GM10248 (cell line): ENCODE measurements at regions not wholly inside any gene's neighbourhood (a gene's known extent, or its start where the extent isn't known, plus 50 kb on each side); places are given as distances from the start of the nearest gene placed in this dataset.

Experiments used
- CTCF ChIA-PET: fragments of 300-600 bp; sonication (Branson Sonifier 250); formaldehyde crosslinking; extraction: SDS; loops from one replicate; lab custom pipeline; 2021; ENCODE audit warnings: antibody characterized with exemption; lab: Yijun Ruan, JAX
- POLR2A ChIA-PET: fragments of 350-650 bp; sonication (Branson Sonifier 250); formaldehyde crosslinking; extraction: SDS; loops from one replicate; lab custom pipeline; 2020; ENCODE audit warnings: antibody characterized with exemption; lab: Yijun Ruan, JAX
- DNase-seq: peaks from one replicate; pipeline ENCODE4 v3.0.0; 2012; ENCODE audit errors: extremely low spot score
- TF ChIP-seq, protein P1 (sequence below): IDR thresholded peaks from 2 replicates; pipeline ENCODE4 v1.5.1; 2012; ENCODE audit warnings: mild to moderate bottlenecking, low read depth; ENCODE audit errors: extremely low read depth, missing control alignments, control extremely low read depth

DNA sequence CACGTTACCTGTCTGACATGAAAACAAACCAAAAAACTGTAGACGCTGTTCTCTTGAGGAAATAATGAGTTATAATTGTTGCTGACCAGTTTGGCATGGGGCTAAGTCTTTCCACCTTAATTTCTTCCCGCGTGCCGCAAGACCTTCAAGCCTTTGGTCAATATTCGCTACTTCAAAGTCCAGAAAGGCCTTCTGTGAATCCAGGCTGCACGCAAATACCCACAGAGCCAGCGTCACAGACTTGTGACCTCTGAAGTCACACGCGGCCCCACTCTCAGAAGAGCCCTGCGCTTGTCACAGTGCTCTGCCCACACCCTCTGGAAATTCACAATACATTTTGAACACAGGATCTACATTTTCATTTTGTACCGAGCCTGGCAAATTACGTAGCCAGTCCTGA, 275.2 kb downstream of the SHQ1 start:
- no peak for DNase-seq
- ChIA-PET POLR2A (no interaction called here), CTCF (no interaction called here)
- TF ChIP-seq, protein P1, sequence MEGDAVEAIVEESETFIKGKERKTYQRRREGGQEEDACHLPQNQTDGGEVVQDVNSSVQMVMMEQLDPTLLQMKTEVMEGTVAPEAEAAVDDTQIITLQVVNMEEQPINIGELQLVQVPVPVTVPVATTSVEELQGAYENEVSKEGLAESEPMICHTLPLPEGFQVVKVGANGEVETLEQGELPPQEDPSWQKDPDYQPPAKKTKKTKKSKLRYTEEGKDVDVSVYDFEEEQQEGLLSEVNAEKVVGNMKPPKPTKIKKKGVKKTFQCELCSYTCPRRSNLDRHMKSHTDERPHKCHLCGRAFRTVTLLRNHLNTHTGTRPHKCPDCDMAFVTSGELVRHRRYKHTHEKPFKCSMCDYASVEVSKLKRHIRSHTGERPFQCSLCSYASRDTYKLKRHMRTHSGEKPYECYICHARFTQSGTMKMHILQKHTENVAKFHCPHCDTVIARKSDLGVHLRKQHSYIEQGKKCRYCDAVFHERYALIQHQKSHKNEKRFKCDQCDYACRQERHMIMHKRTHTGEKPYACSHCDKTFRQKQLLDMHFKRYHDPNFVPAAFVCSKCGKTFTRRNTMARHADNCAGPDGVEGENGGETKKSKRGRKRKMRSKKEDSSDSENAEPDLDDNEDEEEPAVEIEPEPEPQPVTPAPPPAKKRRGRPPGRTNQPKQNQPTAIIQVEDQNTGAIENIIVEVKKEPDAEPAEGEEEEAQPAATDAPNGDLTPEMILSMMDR, result no peak

DNA sequence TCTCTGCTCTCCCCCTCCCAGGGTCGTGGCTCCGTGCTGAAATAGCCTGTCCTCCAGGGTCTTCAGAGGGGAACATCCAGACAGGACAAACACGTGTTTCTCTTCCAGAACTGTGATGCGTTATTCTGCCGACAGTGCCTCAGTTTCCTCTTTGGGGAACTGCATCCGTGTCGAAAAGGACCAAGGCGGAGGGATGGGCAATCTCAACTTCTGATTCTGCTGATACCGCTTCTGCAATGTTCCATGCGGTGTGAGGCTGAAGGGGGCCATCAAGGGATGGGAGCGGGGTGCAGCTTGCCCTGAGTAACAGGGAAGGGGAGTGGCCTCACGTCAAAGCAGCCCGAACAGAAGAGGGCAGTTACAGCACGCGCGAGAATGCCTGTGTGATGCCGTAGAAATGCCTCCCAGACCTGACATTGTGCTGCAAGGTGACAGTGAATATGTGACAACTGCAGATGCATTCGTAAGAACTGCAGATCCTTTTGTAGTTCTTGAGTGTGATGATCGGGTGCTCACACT, 275.7 kb downstream of the SHQ1 start:
- TF ChIP-seq, protein P1, result no peak
- DNase-seq, result no peak
- CTCF ChIA-PET, result no interaction called here
- POLR2A ChIA-PET, result no interaction called here

DNA sequence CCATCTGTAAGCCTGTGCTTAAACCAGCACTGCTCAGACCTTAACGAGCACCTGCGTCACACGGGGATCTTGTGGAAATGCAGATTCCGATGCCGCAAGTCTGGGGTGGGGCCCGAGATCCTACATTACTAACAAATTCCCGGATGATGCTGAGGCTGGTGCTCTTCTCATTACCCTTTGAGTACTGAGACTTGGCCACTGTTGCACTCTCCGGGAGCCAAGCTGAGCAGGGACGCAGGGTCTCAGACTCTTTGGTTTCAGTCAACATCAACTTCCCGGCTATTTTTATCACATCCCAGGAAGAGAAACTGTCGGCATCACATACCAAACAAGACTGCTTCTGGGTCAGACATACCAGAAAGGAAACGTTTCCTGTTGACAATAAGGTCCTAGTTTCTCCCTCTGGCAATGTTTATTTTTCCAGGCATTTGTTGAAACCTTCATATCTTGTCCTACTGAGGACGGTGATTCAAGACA, 276.6 kb downstream of the SHQ1 start:
- no peak for DNase-seq
- ChIA-PET CTCF (interaction anchor here (1.2 kb wide), 1 partner anchor 12 kb away, joined by 3 read pairs; no protein-coding TSS in a partner anchor), POLR2A (no interaction called here)
- TF ChIP-seq, protein P1, result no peak

DNA sequence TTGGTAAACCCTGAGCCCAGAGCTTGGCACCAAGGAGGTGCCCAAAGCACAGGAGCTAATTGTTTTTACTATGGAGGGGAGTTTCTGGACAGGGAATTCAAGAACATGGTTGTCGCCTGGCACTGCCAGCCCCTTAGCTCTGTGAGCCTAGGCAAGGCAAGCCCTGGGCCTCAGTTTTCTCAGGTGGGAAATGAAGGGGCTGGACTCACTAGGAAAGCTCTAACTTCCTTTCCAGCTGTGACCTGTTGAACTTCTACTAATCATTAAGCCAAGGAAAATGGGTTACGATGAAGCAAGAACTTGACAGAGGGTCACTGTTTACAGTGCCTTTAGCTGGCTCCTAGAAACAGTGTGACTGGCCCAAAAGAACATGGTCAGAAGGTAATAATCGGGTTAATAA, 277.2 kb downstream of the SHQ1 start:
- TF ChIP-seq, protein P1, result no peak
- no peak for DNase-seq
- POLR2A ChIA-PET, result no interaction called here
- CTCF ChIA-PET, result interaction anchor here (1.2 kb wide), 1 partner anchor 11 kb away, joined by 3 read pairs; no protein-coding TSS in a partner anchor

DNA sequence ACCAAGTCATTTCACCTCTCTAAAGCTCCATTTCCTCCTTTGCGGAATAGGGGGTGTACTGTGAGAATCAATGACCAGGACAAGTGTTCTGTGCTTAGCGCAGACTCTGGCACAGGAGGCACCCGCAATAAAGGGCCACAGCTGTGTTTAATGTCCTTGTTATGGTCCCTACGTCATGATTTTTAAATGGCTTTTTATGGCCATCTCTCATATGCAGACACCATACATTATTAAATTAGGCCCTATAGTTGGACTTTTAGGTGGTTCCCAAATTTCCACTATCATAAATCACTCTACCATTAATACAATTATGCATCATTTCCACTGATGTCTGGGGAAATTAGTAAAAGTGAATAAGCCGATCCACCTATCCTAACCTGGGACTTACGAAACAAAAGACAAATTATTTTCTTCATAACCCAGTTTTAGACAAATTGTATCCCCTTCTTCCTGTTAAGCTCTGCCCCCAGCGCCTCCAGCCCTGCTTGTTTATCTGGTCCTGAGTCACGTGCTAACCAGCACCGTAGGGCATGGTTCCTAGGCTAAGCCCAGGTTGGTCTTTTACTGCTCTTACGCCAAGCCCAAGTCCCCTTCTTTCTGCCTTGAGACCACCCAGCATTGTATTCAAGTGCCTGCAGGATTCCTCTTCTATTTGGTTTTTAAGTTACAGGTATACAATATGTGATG, 278.3 kb downstream of the SHQ1 start:
- TF ChIP-seq, protein P1, result no peak
- DNase-seq, result no peak
- ChIA-PET CTCF (interaction anchor here (0.7 to 1.5 kb wide), 3 partner anchors 10 to 91 kb away, joined by 3 read pairs; no protein-coding TSS in a partner anchor), POLR2A (no interaction called here)

DNA sequence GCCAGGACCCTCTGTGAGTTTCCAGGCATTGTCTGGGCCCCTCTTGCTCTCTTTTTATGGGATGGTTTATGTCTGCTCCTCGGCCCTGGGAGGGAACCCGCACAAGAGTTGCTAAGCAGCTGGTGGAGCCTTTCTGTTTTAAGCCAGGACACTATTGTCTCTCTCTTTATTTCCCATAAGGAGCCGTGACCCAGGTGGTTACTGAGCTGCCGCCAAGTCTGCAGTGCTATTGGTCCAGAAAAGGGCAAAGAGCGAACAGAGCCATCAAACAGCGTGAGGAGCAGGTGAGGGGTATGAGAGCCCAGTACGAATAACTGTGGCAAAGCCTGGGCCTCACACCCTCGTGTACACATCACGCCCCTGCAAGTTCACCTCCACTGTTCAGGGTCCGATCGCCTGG, 280.2 kb downstream of the SHQ1 start:
- POLR2A ChIA-PET, result interaction anchor here (0.5 kb wide), 1 partner anchor 151 kb away, joined by 5 read pairs; no protein-coding TSS in a partner anchor
- TF ChIP-seq, protein P1, result no peak
- CTCF ChIA-PET, result interaction anchor here (0.8 to 2.1 kb wide), 3 partner anchors 10 to 99 kb away, joined by 3 to 8 read pairs (median 3); no protein-coding TSS in a partner anchor
- DNase-seq, result no peak
